WI38 (cell line): ENCODE measurements at regions not wholly inside any gene's neighbourhood (a gene's known extent, or its start where the extent isn't known, plus 50 kb on each side); places are given as distances from the start of the nearest gene placed in this dataset.
"Not testable (repeated sequence)": the region's sequence is repeated elsewhere in the genome, so short reads cannot be mapped to it uniquely, and the experiment has no call there.

Experiments
- H3K4me3 ChIP-seq: 2 replicates; pipeline ENCODE4 v1.5.1; 2011; ENCODE audit warnings: low read depth, mild to moderate bottlenecking, control low read depth, low read length
- TF ChIP-seq, protein P1 (sequence below): IDR thresholded peaks from 2 replicates; pipeline ENCODE4 v1.5.1; 2012; ENCODE audit warnings: low read depth, mild to moderate bottlenecking, control low read depth, low read length

DNA sequence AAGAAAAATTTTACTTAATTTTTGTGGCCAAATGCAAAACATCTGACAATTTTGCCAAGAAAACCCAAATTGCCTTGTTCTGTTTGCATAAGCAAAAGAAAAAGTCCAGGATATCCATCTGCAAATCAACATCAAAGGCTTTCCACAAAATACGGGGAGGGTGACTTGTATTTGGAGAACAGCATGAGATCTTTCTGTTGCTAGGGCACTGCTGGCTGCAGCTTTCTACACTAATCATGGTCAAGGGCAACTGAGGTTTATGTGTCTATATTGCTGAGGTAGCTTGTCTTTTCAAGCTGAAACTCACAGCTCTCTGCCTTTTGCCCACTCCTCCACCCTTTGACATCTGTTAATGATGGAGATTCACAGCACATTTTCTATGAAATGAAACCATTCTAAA, 389.1 kb downstream of the NKX6-1 start:
- H3K4me3 ChIP-seq = no peak overlapping the region
- TF ChIP-seq, protein P1, sequence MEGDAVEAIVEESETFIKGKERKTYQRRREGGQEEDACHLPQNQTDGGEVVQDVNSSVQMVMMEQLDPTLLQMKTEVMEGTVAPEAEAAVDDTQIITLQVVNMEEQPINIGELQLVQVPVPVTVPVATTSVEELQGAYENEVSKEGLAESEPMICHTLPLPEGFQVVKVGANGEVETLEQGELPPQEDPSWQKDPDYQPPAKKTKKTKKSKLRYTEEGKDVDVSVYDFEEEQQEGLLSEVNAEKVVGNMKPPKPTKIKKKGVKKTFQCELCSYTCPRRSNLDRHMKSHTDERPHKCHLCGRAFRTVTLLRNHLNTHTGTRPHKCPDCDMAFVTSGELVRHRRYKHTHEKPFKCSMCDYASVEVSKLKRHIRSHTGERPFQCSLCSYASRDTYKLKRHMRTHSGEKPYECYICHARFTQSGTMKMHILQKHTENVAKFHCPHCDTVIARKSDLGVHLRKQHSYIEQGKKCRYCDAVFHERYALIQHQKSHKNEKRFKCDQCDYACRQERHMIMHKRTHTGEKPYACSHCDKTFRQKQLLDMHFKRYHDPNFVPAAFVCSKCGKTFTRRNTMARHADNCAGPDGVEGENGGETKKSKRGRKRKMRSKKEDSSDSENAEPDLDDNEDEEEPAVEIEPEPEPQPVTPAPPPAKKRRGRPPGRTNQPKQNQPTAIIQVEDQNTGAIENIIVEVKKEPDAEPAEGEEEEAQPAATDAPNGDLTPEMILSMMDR = no peak

- not testable (repeated sequence) for H3K4me3 ChIP-seq
Measured at GRCh38 chr4:84101653-84102625, 397.2 kb downstream of the NKX6-1 start.

DNA sequence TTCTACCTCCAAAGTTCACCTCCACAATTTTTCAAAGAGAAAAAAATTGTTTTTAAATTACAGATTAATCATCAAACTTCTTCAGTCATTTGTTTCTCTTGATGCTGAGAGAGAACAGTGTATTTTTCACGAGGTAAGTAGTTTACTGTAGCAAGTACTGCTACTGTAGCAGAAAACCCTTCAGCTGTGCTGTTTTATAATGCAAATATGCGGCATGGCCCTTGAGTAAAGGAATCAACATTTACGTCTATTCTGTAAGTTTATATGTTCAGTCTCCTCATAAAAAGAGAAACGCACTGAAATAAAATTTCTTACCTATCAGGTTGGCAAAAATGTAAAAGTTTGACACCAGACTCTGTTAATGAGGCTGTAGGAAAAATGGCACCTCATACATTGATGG, 399.0 kb downstream of the NKX6-1 start:
- no peak overlapping the region for H3K4me3 ChIP-seq
- TF ChIP-seq, protein P1 = no peak

DNA sequence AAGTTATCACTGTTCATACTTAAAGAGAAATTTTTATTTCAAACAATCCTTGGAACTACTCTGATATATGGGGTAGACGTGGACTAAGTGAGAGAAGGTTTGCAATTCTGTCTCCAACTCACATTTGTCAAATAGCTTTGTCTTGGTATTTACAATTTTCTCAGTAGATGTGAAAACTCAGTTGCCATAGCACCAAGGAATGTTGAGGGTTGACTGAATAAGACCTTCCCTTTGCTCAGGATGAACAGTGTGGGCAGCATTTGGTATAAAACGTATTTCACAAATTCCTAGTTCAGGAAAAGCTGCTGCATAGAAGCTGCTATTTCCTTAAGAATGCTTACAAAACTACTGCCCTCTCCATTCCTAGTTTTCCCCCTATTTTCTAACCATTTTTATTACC, 399.5 kb downstream of the NKX6-1 start:
- no peak overlapping the region for H3K4me3 ChIP-seq
- TF ChIP-seq, protein P1 = no peak

GRCh38 chr4:84091266-84091665, 407.8 kb downstream of the NKX6-1 start:
- H3K4me3 ChIP-seq = no peak overlapping the region
- TF ChIP-seq, protein P1 = no peak

GRCh38 chr4:84089652-84090437, 409.2 kb downstream of the NKX6-1 start:
- TF ChIP-seq, protein P1 = no peak
- H3K4me3 ChIP-seq = no peak overlapping the region

DNA sequence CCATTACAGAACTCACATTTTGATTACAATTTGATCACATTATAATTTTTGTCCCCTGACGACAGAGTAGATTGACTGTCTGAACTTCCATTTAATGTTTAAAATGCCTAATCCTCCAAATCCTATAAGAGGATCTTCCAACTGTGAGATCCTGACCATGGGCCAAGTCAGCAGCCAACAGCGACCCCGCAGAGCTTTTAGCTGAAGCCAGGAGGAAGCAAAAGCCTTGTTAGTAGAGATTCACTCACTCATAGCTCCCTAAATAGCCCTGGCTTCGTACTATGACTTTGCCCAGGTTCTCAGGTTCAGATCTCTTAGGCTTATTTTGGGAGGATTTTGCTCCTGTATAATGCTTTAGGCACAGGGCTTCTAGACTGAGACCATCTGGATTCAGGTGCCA, 413.1 kb downstream of the NKX6-1 start:
- TF ChIP-seq, protein P1 = no peak

More for the DNA sequence above, 413.1 kb downstream of the NKX6-1 start:
- H3K4me3 ChIP-seq = no peak overlapping the region
